Tibial artery (tissue), 4 donors: ENCODE measurements at regions not wholly inside any gene's neighbourhood (a gene's known extent, or its start where the extent isn't known, plus 50 kb on each side); places are given as distances from the start of the nearest gene placed in this dataset.
"Not testable (repeated sequence)": the region's sequence is repeated elsewhere in the genome, so short reads cannot be mapped to it uniquely, and the experiment has no call there.

Experiments used
- DNase-seq, 2 donors: peaks; one replicate each; pipeline ENCODE4 v3.0.0-alpha.2; 2019
- H3K27ac ChIP-seq, 2 donors: fragments of 200-600 bp; sonication (generic) in 1 of 2; 1 replicate in 1 of 2; 2 replicates in 1 of 2; pipeline ENCODE4 v1.5.1; 2018 to 2019; ENCODE audit warnings: mild to moderate bottlenecking in 1 of 2
- H3K27me3 ChIP-seq, 2 donors: fragments of 200-600 bp; sonication (generic) in 1 of 2; one replicate each; pipeline versions ENCODE4 v1.5.1 to v1.6.0; 2016 to 2019
- H3K36me3 ChIP-seq, 3 donors: fragments of 200-600 bp; sonication (generic) in 2 of 3; one replicate each; pipeline ENCODE4 v1.5.1; 2016 to 2019; ENCODE audit warnings: mild to moderate bottlenecking in 2 of 3
- H3K4me1 ChIP-seq, 4 donors: fragments of 200-600 bp; sonication (generic) in 2 of 4; 1 replicate in 3 of 4; 2 replicates in 1 of 4; pipeline ENCODE4 v1.5.1; 2016 to 2019
- H3K4me3 ChIP-seq, 2 donors: fragments of 200-600 bp; sonication (generic) in 1 of 2; 1 replicate in 1 of 2; 2 replicates in 1 of 2; pipeline ENCODE4 v1.5.1; 2018 to 2019; ENCODE audit warnings: mild to moderate bottlenecking in 2 of 2
- H3K9me3 ChIP-seq, 3 donors: fragments of 200-600 bp; sonication (generic) in 1 of 3; one replicate each; pipeline ENCODE4 v1.5.1; 2016 to 2019
- intact Hi-C: fragments of 100-400 bp; cut with DNase I; formaldehyde crosslinking; loops from one replicate; pipeline ENCODE4 v1.15.0; 2023; ENCODE audit warnings: low total_unique reads

- H3K27me3 ChIP-seq, intact Hi-C loops, H3K36me3 ChIP-seq, DNase-seq, H3K27ac ChIP-seq, H3K4me1 ChIP-seq, H3K9me3 ChIP-seq, H3K4me3 ChIP-seq: not testable (repeated sequence)
Measured at GRCh38 chr15:21001950-21002349, 135.8 kb upstream of the POTEB2 start.

- intact Hi-C loops, H3K9me3 ChIP-seq, H3K27ac ChIP-seq, H3K27me3 ChIP-seq, H3K36me3 ChIP-seq, H3K4me1 ChIP-seq, H3K4me3 ChIP-seq, DNase-seq: not testable (repeated sequence)
Measured at GRCh38 chr15:20991691-20992090, 125.6 kb upstream of the POTEB2 start.

- intact Hi-C loops, H3K27me3 ChIP-seq, H3K27ac ChIP-seq, DNase-seq, H3K36me3 ChIP-seq, H3K4me3 ChIP-seq, H3K9me3 ChIP-seq, H3K4me1 ChIP-seq: not testable (repeated sequence)
Measured at GRCh38 chr15:20991253-20991652, 125.1 kb upstream of the POTEB2 start.

- DNase-seq, H3K36me3 ChIP-seq, H3K9me3 ChIP-seq, H3K27me3 ChIP-seq, H3K27ac ChIP-seq, intact Hi-C loops, H3K4me3 ChIP-seq, H3K4me1 ChIP-seq: not testable (repeated sequence)
Measured at GRCh38 chr15:20986775-20987174, 120.7 kb upstream of the POTEB2 start.

- intact Hi-C loops, DNase-seq, H3K27me3 ChIP-seq, H3K4me3 ChIP-seq, H3K9me3 ChIP-seq, H3K36me3 ChIP-seq, H3K27ac ChIP-seq, H3K4me1 ChIP-seq: not testable (repeated sequence)
Measured at GRCh38 chr15:20978057-20978456, 111.9 kb upstream of the POTEB2 start.

- intact Hi-C loops, H3K9me3 ChIP-seq, DNase-seq: not testable (repeated sequence)
Measured at GRCh38 chr15:20972762-20973161, 106.6 kb upstream of the POTEB2 start.

GRCh38 chr15:20959299-20959698 lies 93.2 kb upstream of the POTEB2 start:
- H3K4me3 ChIP-seq, H3K36me3 ChIP-seq, intact Hi-C loops, H3K27ac ChIP-seq, DNase-seq, H3K4me1 ChIP-seq, H3K9me3 ChIP-seq, H3K27me3 ChIP-seq: not testable (repeated sequence)

More at GRCh38 chr15:20972762-20973161, 106.6 kb upstream of the POTEB2 start:
- H3K27me3 ChIP-seq, H3K27ac ChIP-seq, H3K36me3 ChIP-seq, H3K4me1 ChIP-seq, H3K4me3 ChIP-seq: not testable (repeated sequence)

- H3K4me3 ChIP-seq, H3K4me1 ChIP-seq, H3K27me3 ChIP-seq, DNase-seq, H3K27ac ChIP-seq, H3K36me3 ChIP-seq, intact Hi-C loops, H3K9me3 ChIP-seq: not testable (repeated sequence)
Measured at GRCh38 chr15:20929322-20929721, 63.2 kb upstream of the POTEB2 start.
